HG03460 (cell line): ENCODE measurements at regions not wholly inside any gene's neighbourhood (a gene's known extent, or its start where the extent isn't known, plus 50 kb on each side); places are given as distances from the start of the nearest gene placed in this dataset.
"Not testable (repeated sequence)": the region's sequence is repeated elsewhere in the genome, so short reads cannot be mapped to it uniquely, and the experiment has no call there.

Experiments used
- ATAC-seq: cut with Tn5 transposase; IDR thresholded peaks from one replicate; pipeline ENCODE4 v1.9.1; 2021; ENCODE audit not compliant: unreplicated experiment

- ATAC-seq = no peak
Observed at GRCh38 chr18:1530650-1531049, 626.0 kb downstream of the ADCYAP1 start.

- no peak for ATAC-seq
Observed at GRCh38 chr18:1539276-1539675, 634.6 kb downstream of the ADCYAP1 start.

DNA sequence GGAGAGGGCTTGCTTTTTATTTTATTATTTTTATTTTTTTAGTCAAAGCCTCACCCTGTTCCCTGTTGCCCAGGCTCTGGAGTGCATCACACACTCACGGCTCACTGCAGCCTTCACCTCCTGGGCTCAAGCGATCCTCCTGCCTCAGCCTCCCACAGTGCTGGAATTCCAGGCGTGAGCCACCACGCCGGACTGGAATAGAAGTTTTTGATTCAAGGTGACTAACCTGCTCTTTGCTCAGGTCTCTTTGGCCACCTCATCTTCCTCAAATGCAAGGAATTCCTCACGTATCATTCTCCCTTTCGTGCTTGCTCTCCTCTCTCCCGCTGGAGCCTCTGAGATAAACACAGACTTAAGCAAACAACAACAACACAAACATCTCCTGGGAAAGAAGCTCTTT is 636.8 kb downstream of the ADCYAP1 start:
- no peak for ATAC-seq

DNA sequence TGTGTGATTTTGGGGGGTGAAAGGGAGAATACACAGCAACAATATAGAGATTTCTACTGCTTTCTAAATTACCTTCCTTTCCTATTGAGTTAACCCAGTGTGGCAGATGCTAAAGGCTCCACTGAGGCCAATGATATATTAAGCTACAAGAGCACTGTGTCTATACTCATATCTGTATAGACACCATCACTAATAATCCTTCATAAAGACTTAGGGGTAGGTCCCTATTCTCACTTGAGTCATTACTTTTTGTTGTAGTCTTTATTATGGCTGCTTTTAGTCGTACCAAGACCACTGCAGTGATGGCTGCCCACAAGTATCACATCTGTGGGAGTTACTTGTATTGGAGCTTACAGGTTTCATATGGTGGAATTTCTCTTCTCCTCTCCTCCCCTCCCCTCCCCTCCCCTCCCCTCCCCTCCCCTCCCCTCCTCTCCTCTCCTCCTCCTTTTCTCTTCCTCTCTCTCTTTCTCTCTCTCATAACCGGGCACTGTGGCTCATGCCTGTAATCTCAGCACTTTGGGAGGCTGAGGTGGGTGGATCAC is 637.6 kb downstream of the ADCYAP1 start:
- no peak for ATAC-seq

DNA sequence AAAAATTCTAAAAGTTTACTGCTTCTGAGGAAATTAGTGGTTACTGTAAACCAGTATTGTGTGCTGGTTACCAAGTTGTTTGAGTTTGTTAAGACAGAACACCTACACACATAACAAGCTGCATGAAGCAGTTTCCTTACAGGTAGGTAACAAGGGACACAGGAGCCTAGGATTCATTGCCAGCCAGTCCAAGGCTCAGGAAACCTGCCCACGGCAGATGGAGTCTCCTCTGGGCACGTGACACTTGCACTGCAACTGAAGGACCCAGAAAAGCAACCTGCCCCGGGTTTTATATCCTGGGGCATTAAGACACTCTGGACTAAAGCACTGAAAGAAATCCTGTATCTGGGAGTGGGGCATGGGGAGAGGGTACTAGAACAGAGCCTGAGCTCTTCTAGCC is 639.3 kb downstream of the ADCYAP1 start:
- ATAC-seq = no peak

DNA sequence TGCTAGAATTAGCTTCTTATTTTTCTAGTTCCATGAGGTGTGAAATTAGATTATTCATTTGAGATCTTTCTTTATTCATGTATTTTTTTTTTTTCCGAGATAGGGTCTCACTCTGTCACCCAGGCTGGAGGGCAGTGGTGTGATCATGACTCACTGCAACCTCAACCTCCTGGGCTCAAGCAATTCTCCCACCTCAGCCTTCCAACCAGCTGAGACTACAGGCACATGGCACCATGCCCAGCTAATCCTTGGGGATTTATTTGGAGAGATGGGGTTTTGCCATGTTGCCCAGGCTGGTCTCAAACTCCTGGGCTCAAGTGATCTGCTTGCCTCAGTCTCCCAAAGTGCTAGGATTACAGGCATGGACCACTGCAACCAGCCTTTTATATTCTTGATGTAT is 653.0 kb downstream of the ADCYAP1 start:
- ATAC-seq = not testable (repeated sequence)

DNA sequence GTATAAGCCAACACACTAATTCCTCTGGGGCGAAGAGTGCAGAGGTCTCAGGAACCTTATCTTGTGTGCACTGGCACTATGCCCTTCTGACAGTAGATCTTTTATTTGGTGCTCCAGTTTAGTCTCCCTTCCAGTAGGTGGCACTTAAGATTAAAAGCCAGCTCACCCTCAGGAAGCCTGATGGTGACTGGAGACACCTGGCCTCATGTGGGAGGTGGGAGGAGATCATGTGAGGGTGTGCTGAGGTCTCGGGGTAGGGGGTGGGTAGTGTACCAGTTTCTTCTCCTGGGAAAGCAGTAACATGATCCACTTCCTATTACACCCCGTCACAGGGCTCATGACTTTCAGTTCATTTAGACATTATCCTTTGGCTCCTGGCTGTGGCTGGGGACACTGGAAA is 654.9 kb downstream of the ADCYAP1 start:
- no peak for ATAC-seq

- no peak for ATAC-seq
Observed at GRCh38 chr18:1564793-1565192, 660.1 kb downstream of the ADCYAP1 start.

GRCh38 chr18:1571206-1571605 is 666.5 kb downstream of the ADCYAP1 start:
- no peak for ATAC-seq

- no peak for ATAC-seq
Observed at GRCh38 chr18:1573732-1574131, 669.1 kb downstream of the ADCYAP1 start.

- ATAC-seq = no peak
Observed at GRCh38 chr18:1575084-1575483, 670.4 kb downstream of the ADCYAP1 start.

DNA sequence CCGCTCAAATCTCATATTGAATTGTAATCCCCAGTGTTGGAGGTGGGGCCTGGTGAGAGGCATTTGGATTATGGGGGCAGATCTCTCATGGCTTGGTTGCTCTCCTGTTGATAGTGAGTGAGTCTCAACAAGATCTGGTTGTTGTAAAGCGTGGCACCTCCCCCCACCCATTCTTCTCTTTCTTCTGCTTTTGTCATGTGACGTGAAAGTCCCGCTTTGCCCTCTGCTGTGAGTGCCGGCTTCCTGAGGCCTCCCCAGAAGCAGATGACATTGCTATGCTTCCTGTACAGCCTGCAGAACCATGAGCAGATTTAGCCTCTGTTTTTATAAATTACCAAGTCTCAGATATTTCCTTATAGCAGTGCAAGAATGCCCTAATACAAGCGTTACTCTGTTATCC is 673.8 kb downstream of the ADCYAP1 start:
- ATAC-seq = no peak

DNA sequence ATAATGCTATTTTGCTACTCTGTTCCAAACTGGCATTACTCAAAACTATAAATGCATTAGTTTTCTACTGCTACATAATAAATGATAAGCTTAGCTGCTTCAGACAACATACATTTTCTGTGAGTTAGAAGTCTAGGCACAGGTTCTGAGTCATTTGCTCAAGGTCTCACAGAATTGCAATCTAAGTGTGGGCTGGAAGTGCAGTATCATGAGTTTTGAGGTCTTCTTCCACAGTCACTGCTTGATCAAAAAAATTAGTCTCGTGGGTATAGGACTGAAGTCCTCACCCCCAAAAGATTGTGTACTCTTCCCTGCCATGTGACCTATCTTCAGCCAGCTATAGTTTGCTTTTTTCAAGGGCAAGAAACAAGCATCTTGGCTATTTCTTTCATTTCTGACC is 676.9 kb downstream of the ADCYAP1 start:
- ATAC-seq = no peak

DNA sequence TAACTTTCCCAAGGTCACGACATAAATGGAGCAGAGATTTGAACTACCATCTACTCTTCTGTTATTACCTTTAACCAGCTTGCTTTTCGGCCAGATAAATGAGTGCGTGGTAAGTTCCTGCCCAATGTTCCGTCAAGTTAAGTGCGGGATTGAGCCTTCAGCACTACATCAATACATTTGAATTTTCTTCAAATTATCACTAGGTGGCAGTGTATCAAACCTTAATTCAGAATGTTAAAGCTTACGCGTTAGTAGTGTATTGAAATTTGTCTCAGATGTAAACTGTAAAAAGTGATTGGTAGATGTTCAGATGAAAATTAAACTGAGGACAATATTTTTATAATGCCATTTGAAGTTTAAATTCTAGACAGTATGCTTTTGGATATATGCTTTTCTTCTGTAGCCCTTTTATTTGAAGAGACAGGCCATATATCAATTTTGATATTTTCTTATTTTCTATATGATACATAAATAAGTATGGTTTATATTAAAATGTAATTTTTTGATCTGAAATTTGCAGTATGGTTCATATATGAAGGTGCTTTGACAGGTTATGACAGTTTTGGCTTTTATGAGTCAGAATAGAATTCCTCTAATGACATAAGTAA is 681.3 kb downstream of the ADCYAP1 start:
- no peak for ATAC-seq

- ATAC-seq = no peak
Observed at GRCh38 chr18:1593091-1593490, 688.4 kb downstream of the ADCYAP1 start.

DNA sequence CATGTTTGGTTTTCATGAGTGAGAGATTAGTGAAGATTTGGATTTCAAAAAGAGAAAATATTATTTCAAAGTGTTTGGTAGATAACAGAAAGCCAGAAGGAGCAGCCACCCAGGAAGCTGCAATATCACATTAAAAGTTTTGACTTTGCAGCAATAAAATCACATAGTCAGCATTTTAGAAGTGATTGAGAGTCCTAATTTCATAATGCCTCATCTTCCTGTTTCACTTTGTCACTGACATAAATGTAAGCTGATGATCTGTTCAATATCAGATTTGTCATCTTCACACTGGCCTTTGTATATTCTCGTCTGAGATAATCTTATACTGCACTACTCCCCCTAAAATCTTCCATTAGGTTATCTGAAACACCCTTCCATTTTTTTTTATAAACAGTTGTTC is 690.5 kb downstream of the ADCYAP1 start:
- no peak for ATAC-seq

- no peak for ATAC-seq
Observed at GRCh38 chr18:1599196-1599595, 694.5 kb downstream of the ADCYAP1 start.

DNA sequence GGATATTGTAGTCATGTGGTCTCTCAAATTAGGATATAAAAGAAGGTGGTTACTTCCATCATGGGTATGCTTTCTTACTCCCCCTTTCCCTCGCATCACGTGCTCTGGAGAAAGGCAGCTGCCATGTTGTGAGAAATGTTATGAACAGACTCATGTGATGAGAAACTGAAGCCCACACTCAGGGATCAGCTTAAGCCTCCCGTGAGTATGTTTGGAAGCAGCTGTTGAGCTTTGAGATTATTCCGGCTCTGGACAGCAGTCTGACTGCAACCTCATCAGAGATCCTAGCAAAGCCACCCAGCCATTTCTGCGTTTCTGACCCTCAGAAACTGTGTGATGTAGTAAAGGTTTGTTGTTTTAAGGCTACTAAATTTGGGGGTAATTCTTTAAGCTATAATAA is 700.1 kb downstream of the ADCYAP1 start:
- ATAC-seq = no peak

- no peak for ATAC-seq
Observed at GRCh38 chr18:1618364-1618763, 713.7 kb downstream of the ADCYAP1 start.

DNA sequence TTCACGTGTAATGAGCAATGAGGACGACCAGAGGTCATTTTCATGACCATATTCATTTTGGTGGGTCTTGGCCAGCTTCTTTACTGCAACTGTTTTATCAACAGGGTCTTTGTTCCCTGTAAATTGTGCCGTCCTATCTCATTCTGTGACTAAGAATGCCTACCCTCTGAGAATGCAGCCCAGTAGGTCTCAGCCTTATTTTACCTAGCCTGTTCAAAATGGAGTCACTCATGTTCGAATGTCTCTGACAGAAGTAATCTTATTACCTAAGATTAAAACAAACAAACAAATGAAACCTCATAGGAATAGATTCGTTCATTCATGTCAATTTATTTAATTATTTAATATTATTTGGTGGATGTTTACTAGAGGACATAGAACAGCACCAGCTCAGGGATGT is 714.8 kb downstream of the ADCYAP1 start:
- ATAC-seq = no peak

DNA sequence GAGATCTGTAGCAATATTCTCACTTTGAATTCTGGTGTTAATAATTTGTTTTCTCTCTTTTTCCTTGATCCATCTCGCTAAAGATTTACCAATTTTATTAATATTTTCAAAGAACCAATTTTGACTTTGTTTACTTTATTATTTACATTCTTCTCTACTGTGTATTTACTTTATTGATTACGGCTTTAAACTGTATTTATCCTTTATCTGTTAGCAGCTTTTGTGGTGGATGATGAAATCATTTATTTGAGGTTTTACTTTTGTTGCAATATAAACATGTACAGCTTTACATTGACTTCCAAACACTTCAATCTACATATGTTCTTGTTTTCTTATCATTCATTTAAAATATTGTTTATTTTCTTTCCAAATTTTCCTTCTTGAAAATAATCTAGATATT is 719.9 kb downstream of the ADCYAP1 start:
- ATAC-seq = no peak

- ATAC-seq = no peak
Observed at GRCh38 chr18:1627494-1627893, 722.8 kb downstream of the ADCYAP1 start.

DNA sequence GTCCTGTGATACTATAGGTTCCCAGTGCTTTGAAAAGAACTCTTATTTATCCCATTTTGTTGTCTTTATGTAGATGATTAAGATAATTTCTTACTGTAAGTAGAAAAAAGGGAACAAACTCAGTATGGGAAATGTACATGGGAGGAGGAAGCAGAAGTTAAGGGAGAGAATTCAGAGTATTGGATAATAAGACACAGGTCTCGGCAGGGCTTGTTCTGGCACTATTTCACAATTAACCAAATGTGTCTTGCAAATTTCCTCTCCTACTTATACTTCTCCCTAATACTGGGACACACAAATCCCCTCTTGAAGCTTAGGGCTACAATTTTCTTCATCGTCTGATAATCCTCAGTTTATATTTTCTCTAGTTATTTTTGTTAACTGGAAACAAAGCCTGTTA is 744.0 kb downstream of the ADCYAP1 start:
- ATAC-seq = no peak
